Hepatocyte (in vitro differentiated cells): ENCODE measurements at regions not wholly inside any gene's neighbourhood (a gene's known extent, or its start where the extent isn't known, plus 50 kb on each side); places are given as distances from the start of the nearest gene placed in this dataset.

Experiments used
- DNase-seq: peaks from one replicate; pipeline ENCODE4 v3.0.0-alpha.2; 2016; ENCODE audit warnings: low spot score
- H2AFZ ChIP-seq: fragments of 200-600 bp; sonication (generic); 2 replicates; pipeline ENCODE4 v1.6.0; 2016; ENCODE audit warnings: antibody characterized with exemption, mild to moderate bottlenecking
- H3K27ac ChIP-seq: fragments of 200-600 bp; sonication (generic); 2 replicates; pipeline ENCODE4 v1.5.1; 2016; ENCODE audit warnings: mild to moderate bottlenecking
- H3K27me3 ChIP-seq: fragments of 200-600 bp; sonication (generic); 2 replicates; pipeline ENCODE4 v1.6.1; 2016
- H3K36me3 ChIP-seq: fragments of 200-600 bp; sonication (generic); replicated peaks from 2 replicates; pipeline ENCODE4 v1.5.1; 2016; ENCODE audit warnings: low read depth; ENCODE audit not compliant: insufficient read depth
- H3K4me1 ChIP-seq: fragments of 200-600 bp; sonication (generic); 2 replicates; pipeline ENCODE4 v1.5.1; 2016; ENCODE audit warnings: mild to moderate bottlenecking, moderate library complexity; ENCODE audit not compliant: insufficient read depth
- H3K4me2 ChIP-seq: fragments of 200-600 bp; sonication (generic); 2 replicates; pipeline ENCODE4 v1.6.0; 2016
- H3K4me3 ChIP-seq: fragments of 200-600 bp; sonication (generic); 2 replicates; pipeline ENCODE4 v1.5.1; 2016; ENCODE audit warnings: mild to moderate bottlenecking
- H3K79me2 ChIP-seq: fragments of 200-600 bp; sonication (generic); 2 replicates; pipeline ENCODE4 v1.6.0; 2017; ENCODE audit warnings: mild to moderate bottlenecking
- H3K9me2 ChIP-seq: fragments of 200-600 bp; sonication (generic); replicated peaks from 2 replicates; pipeline ENCODE4 v1.6.0; 2017; ENCODE audit warnings: mild to moderate bottlenecking; ENCODE audit not compliant: insufficient read depth
- H3K9me3 ChIP-seq: fragments of 200-600 bp; sonication (generic); 2 replicates; pipeline ENCODE4 v1.5.1; 2016; ENCODE audit warnings: low read depth, mild to moderate bottlenecking
- H4K20me1 ChIP-seq: fragments of 200-600 bp; sonication (generic); 2 replicates; pipeline ENCODE4 v1.6.0; 2016; ENCODE audit warnings: mild to moderate bottlenecking; ENCODE audit not compliant: insufficient read depth, poor library complexity, severe bottlenecking
- CTCF ChIP-seq: fragments of 200-600 bp; sonication (generic); IDR thresholded peaks from 2 replicates; pipeline ENCODE4 v1.5.1; 2016; ENCODE audit warnings: antibody characterized with exemption, mild to moderate bottlenecking; ENCODE audit not compliant: poor library complexity
- EZH2 ChIP-seq: fragments of 200-600 bp; sonication (generic); IDR thresholded peaks from 2 replicates; pipeline ENCODE4 v1.6.1; 2016; ENCODE audit warnings: antibody characterized with exemption, mild to moderate bottlenecking, borderline replicate concordance
- EZH2phosphoT487 ChIP-seq: fragments of 200-600 bp; sonication (generic); IDR thresholded peaks from one replicate; pipeline ENCODE4 v1.6.1; 2018; ENCODE audit warnings: antibody characterized with exemption, mild to moderate bottlenecking, low read depth, moderate library complexity; ENCODE audit not compliant: unreplicated experiment, severe bottlenecking
- WGBS: methylation state at CpG from one replicate; pipeline ENCODE4 v1.1.6; 2016; ENCODE audit warnings: low lambda C conversion rate; ENCODE audit errors: missing lambda C conversion rate; 5-methylcytosine and 5-hydroxymethylcytosine counted together

GRCh38 chr7:85850381-85850780 is 663.5 kb upstream of the SEMA3D start:
- no peaks in the 10 kb centered on the region for H4K20me1 ChIP-seq
- 88% methylated on average over 1 of the region's 1 CpG for WGBS
- no peak for DNase-seq
- no peaks in the 10 kb centered on the region for H3K9me2 ChIP-seq
- H3K4me1 ChIP-seq = no peaks in the 10 kb centered on the region
- no peaks in the 10 kb centered on the region for H3K27me3 ChIP-seq
- no peak overlapping the region for H3K4me2 ChIP-seq
- no peaks in the 10 kb centered on the region for H3K9me3 ChIP-seq
- no peak overlapping the region for H3K27ac ChIP-seq
- H3K4me3 ChIP-seq = no peak overlapping the region
- no peaks in the 10 kb centered on the region for H3K79me2 ChIP-seq
- no peaks in the 10 kb centered on the region for H3K36me3 ChIP-seq
- TF ChIP-seq EZH2 (no peak), EZH2phosphoT487 (no peak), CTCF (no peak)
- no peak overlapping the region for H2AFZ ChIP-seq

- Histone ChIP-seq H3K4me3 (no peak overlapping the region), H3K36me3 (no peaks in the 10 kb centered on the region), H3K9me2 (no peaks in the 10 kb centered on the region), H3K27ac (peak overlapping the region; percentile 26), H4K20me1 (no peaks in the 10 kb centered on the region), H2AFZ (no peak overlapping the region), H3K9me3 (no peaks in the 10 kb centered on the region), H3K79me2 (no peaks in the 10 kb centered on the region), H3K4me2 (no peak overlapping the region), H3K4me1 (no peaks in the 10 kb centered on the region), H3K27me3 (no peaks in the 10 kb centered on the region)
- DNase-seq = no peak
- WGBS = 50% methylated on average over 6 of the region's 6 CpGs
- no peak for TF ChIP-seq EZH2phosphoT487
- no peak for TF ChIP-seq EZH2
- no peak for TF ChIP-seq CTCF
These were observed 653.7 kb upstream of the SEMA3D start for GRCh38 chr7:85840554-85840953.

GRCh38 chr7:85833066-85833465 is 646.2 kb upstream of the SEMA3D start:
- Histone ChIP-seq H2AFZ (no peak overlapping the region), H3K4me2 (no peak overlapping the region), H3K79me2 (no peaks in the 10 kb centered on the region), H3K4me1 (no peaks in the 10 kb centered on the region), H3K9me3 (no peaks in the 10 kb centered on the region), H3K4me3 (no peak overlapping the region), H4K20me1 (no peaks in the 10 kb centered on the region), H3K36me3 (no peaks in the 10 kb centered on the region), H3K27me3 (no peaks in the 10 kb centered on the region), H3K27ac (no peak overlapping the region), H3K9me2 (no peaks in the 10 kb centered on the region)
- DNase-seq = no peak
- WGBS = 82% methylated on average over 3 of the region's 3 CpGs
- TF ChIP-seq EZH2 (no peak), CTCF (no peak), EZH2phosphoT487 (no peak)

- no peaks in the 10 kb centered on the region for H3K36me3 ChIP-seq
- no peak overlapping the region for H3K27ac ChIP-seq
- no peaks in the 10 kb centered on the region for H3K27me3 ChIP-seq
- H3K9me2 ChIP-seq = no peaks in the 10 kb centered on the region
- WGBS = 86% methylated on average over 1 of the region's 1 CpG
- H4K20me1 ChIP-seq = no peaks in the 10 kb centered on the region
- no peaks in the 10 kb centered on the region for H3K4me1 ChIP-seq
- no peaks in the 10 kb centered on the region for H3K9me3 ChIP-seq
- no peak overlapping the region for H3K4me3 ChIP-seq
- TF ChIP-seq EZH2phosphoT487 (no peak), CTCF (no peak), EZH2 (no peak)
- no peak overlapping the region for H2AFZ ChIP-seq
- DNase-seq = no peak
- no peaks in the 10 kb centered on the region for H3K79me2 ChIP-seq
- H3K4me2 ChIP-seq = no peak overlapping the region
These were observed 644.1 kb upstream of the SEMA3D start for GRCh38 chr7:85830982-85831381.
